GM23338 (cell line): ENCODE measurements at regions not wholly inside any gene's neighbourhood (a gene's known extent, or its start where the extent isn't known, plus 50 kb on each side); places are given as distances from the start of the nearest gene placed in this dataset.

Source experiments
- ATAC-seq: fragments of 200-7000 bp; cut with Tn5 transposase; 3 replicates; pipeline ENCODE4 v1.9.1; 2020
- DNase-seq: peaks from one replicate; pipeline ENCODE4 v3.0.0-alpha.2; 2015; ENCODE audit warnings: low spot score
- H2AFZ ChIP-seq: fragments of 200-600 bp; sonication (generic); 2 replicates; pipeline ENCODE4 v1.8.0; 2016; ENCODE audit warnings: antibody characterized with exemption, mild to moderate bottlenecking, moderate library complexity
- H3F3A ChIP-seq: fragments of 200-600 bp; sonication (generic); replicated peaks from 2 replicates; pipeline ENCODE4 v1.8.0; 2017; ENCODE audit warnings: antibody characterized with exemption, mixed run types, low read depth
- H3K27ac ChIP-seq: fragments of 200-600 bp; sonication (generic); 2 replicates; pipeline ENCODE4 v1.6.1; 2016; ENCODE audit warnings: low read depth
- H3K27me3 ChIP-seq: fragments of 200-600 bp; sonication (generic); 2 replicates; pipeline ENCODE4 v1.8.0; 2016; ENCODE audit warnings: mild to moderate bottlenecking, mixed run types, moderate library complexity; ENCODE audit not compliant: insufficient read depth
- H3K36me3 ChIP-seq: fragments of 200-600 bp; sonication (generic); 2 replicates; pipeline ENCODE4 v1.8.0; 2016; ENCODE audit warnings: mild to moderate bottlenecking; ENCODE audit not compliant: insufficient read depth
- H3K4me1 ChIP-seq: fragments of 200-600 bp; sonication (generic); 2 replicates; pipeline ENCODE4 v1.8.0; 2016; ENCODE audit warnings: mild to moderate bottlenecking, moderate library complexity; ENCODE audit not compliant: insufficient read depth
- H3K4me2 ChIP-seq: fragments of 200-600 bp; sonication (generic); 2 replicates; pipeline ENCODE4 v1.7.1; 2017; ENCODE audit warnings: mixed run types
- H3K4me3 ChIP-seq: fragments of 200-600 bp; sonication (generic); 2 replicates; pipeline ENCODE4 v1.6.1; 2016; ENCODE audit warnings: mixed run types
- H3K79me2 ChIP-seq: fragments of 200-600 bp; sonication (generic); replicated peaks from 2 replicates; pipeline ENCODE4 v1.8.0; 2017; ENCODE audit warnings: mild to moderate bottlenecking; ENCODE audit not compliant: insufficient read depth
- H3K9me2 ChIP-seq: fragments of 200-600 bp; sonication (generic); 2 replicates; pipeline ENCODE4 v1.8.0; 2017; ENCODE audit not compliant: insufficient read depth
- H4K20me1 ChIP-seq: fragments of 200-600 bp; sonication (generic); replicated peaks from 2 replicates; pipeline ENCODE4 v1.8.0; 2017; ENCODE audit warnings: mild to moderate bottlenecking; ENCODE audit not compliant: insufficient read depth
- H3K27ac Mint-ChIP-seq: 2 replicates; pipeline ENCODE4 v1.8.0; 2020; ENCODE audit warnings: inconsistent platforms, mild to moderate bottlenecking, moderate library complexity, mixed read lengths
- H3K27me3 Mint-ChIP-seq: 3 replicates; pipeline ENCODE4 v1.8.0; 2022; ENCODE audit warnings: low read depth, mild to moderate bottlenecking, moderate library complexity, mixed read lengths, inconsistent platforms; ENCODE audit not compliant: insufficient read depth, poor library complexity
- H3K36me3 Mint-ChIP-seq: 3 replicates; pipeline ENCODE4 v1.8.0; 2021; ENCODE audit warnings: low read depth, mild to moderate bottlenecking, inconsistent platforms, moderate library complexity, mixed read lengths
- H3K4me1 Mint-ChIP-seq: 3 replicates; pipeline ENCODE4 v1.8.0; 2020; ENCODE audit warnings: mild to moderate bottlenecking, inconsistent platforms, mixed read lengths
- H3K4me3 Mint-ChIP-seq: 3 replicates; pipeline ENCODE4 v1.8.0; 2021; ENCODE audit warnings: moderate library complexity, mild to moderate bottlenecking, inconsistent platforms, mixed read lengths
- H3K9me3 Mint-ChIP-seq: 3 replicates; pipeline ENCODE4 v1.8.0; 2020; ENCODE audit warnings: moderate library complexity, mild to moderate bottlenecking, inconsistent platforms, mixed read lengths
- CREB1 ChIP-seq: fragments of 250-450 bp; sonication (Bioruptor Pico); IDR thresholded peaks from 2 replicates; pipeline ENCODE4 v1.5.0; 2020; ENCODE audit warnings: low read depth, mild to moderate bottlenecking, moderate library complexity
- EZH2 ChIP-seq: fragments of 200-600 bp; sonication (generic); IDR thresholded peaks from one replicate; pipeline ENCODE4 v1.8.0; 2017; ENCODE audit warnings: antibody characterized with exemption, mild to moderate bottlenecking, low read depth; ENCODE audit not compliant: unreplicated experiment
- EZH2phosphoT487 ChIP-seq: fragments of 200-600 bp; sonication (generic); IDR thresholded peaks from one replicate; pipeline ENCODE4 v1.8.1; 2018; ENCODE audit warnings: antibody characterized with exemption; ENCODE audit not compliant: unreplicated experiment
- JUNB ChIP-seq: IDR thresholded peaks from one replicate; pipeline ENCODE4 v1.6.1; 2016; ENCODE audit warnings: antibody characterized with exemption; ENCODE audit not compliant: unreplicated experiment
- NANOG ChIP-seq: IDR thresholded peaks from 2 replicates; pipeline ENCODE4 v1.6.1; 2016; ENCODE audit warnings: antibody characterized with exemption, borderline replicate concordance
- POLR2AphosphoS5 ChIP-seq: IDR thresholded peaks from 2 replicates; pipeline ENCODE4 v1.6.1; 2016; ENCODE audit warnings: antibody characterized with exemption, low read depth
- STAT1 ChIP-seq: IDR thresholded peaks from one replicate; pipeline ENCODE4 v1.6.1; 2016; ENCODE audit warnings: antibody characterized with exemption; ENCODE audit not compliant: unreplicated experiment
- ZNF114 ChIP-seq: fragments of 250-450 bp; sonication (Bioruptor Pico); IDR thresholded peaks from 2 replicates; pipeline ENCODE4 v1.5.0; 2020; ENCODE audit warnings: mild to moderate bottlenecking, moderate library complexity
- ZNF331 ChIP-seq: fragments of 250-450 bp; sonication (Bioruptor Pico); IDR thresholded peaks from 2 replicates; pipeline ENCODE4 v1.5.0; 2020; ENCODE audit warnings: low read depth, mild to moderate bottlenecking, moderate library complexity
- TF ChIP-seq, protein P1 (sequence below): IDR thresholded peaks from 2 replicates; pipeline ENCODE4 v1.6.1; 2016; ENCODE audit warnings: antibody characterized with exemption
- TF ChIP-seq, protein P2 (sequence below), 2 experiments: fragments of 200-600 bp in 1 of 2; sonication (generic) in 1 of 2; conservative IDR thresholded peaks; 2 replicates each; pipeline versions ENCODE4 v1.5.1 to v1.6.1; 2016 to 2017; ENCODE audit warnings: antibody characterized with exemption in 2 of 2, low read depth in 2 of 2, mild to moderate bottlenecking in 2 of 2, moderate library complexity in 1 of 2
- TF ChIP-seq, protein P3 (sequence below): fragments of 250-450 bp; sonication (Bioruptor Pico); IDR thresholded peaks from 2 replicates; pipeline ENCODE4 v1.5.0; 2020; ENCODE audit warnings: mild to moderate bottlenecking, moderate library complexity
- TF ChIP-seq, protein P4 (sequence below): IDR thresholded peaks from one replicate; pipeline ENCODE4 v1.6.1; 2018; ENCODE audit warnings: antibody characterized with exemption; ENCODE audit not compliant: unreplicated experiment

DNA sequence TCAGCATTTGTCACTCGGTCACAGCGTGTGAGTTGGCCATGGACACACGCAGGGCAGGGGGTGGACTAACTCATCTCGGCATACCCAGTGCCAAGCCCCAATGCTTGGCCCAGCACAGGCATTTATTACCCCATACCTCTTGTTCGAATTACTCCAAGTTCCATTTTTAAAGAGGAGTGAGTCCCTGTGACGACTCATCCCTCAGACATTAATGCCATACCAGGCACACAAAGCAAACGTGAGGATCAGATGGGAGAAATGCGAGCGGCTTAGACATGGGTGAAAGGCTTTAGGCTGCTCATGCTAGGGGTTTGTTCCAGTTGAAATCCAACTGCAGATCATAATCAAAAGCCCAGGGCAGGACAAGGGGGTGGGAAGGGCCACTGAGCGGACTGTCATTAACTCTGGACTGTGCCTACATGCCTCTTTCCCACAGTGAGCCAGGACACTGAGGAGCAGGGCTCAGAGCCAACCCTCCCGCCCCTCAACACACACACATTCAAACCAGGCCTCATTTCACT is 118.5 kb upstream of the NGF start:
- Mint-ChIP-seq H3K36me3 (no peaks in the 10 kb centered on the region), H3K4me3 (no peak overlapping the region), H3K27ac (no peak overlapping the region), H3K9me3 (no peaks in the 10 kb centered on the region), H3K4me1 (no peaks in the 10 kb centered on the region; the same call in 2 of the 3 replicates), H3K27me3 (no peaks in the 10 kb centered on the region)
- Histone ChIP-seq H3K4me2 (no peak overlapping the region), H3K79me2 (no peaks in the 10 kb centered on the region), H3K4me1 (no peaks in the 10 kb centered on the region), H3K36me3 (no peaks in the 10 kb centered on the region), H3K9me2 (no peaks in the 10 kb centered on the region), H3K27me3 (no peaks in the 10 kb centered on the region), H3F3A (no peaks in the 10 kb centered on the region), H4K20me1 (no peaks in the 10 kb centered on the region), H2AFZ (no peak overlapping the region), H3K4me3 (no peak overlapping the region), H3K27ac (no peak overlapping the region)
- TF ChIP-seq, protein P1, sequence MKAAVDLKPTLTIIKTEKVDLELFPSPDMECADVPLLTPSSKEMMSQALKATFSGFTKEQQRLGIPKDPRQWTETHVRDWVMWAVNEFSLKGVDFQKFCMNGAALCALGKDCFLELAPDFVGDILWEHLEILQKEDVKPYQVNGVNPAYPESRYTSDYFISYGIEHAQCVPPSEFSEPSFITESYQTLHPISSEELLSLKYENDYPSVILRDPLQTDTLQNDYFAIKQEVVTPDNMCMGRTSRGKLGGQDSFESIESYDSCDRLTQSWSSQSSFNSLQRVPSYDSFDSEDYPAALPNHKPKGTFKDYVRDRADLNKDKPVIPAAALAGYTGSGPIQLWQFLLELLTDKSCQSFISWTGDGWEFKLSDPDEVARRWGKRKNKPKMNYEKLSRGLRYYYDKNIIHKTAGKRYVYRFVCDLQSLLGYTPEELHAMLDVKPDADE = no peak
- TF ChIP-seq ZNF331 (CRISPR knock-in tag) (no peak), POLR2AphosphoS5 (no peak), STAT1 (no peak), EZH2phosphoT487 (no peak), EZH2 (no peak), NANOG (no peak), JUNB (no peak), ZNF114 (CRISPR knock-in tag) (no peak), CREB1 (no peak)
- TF ChIP-seq, protein P2, sequence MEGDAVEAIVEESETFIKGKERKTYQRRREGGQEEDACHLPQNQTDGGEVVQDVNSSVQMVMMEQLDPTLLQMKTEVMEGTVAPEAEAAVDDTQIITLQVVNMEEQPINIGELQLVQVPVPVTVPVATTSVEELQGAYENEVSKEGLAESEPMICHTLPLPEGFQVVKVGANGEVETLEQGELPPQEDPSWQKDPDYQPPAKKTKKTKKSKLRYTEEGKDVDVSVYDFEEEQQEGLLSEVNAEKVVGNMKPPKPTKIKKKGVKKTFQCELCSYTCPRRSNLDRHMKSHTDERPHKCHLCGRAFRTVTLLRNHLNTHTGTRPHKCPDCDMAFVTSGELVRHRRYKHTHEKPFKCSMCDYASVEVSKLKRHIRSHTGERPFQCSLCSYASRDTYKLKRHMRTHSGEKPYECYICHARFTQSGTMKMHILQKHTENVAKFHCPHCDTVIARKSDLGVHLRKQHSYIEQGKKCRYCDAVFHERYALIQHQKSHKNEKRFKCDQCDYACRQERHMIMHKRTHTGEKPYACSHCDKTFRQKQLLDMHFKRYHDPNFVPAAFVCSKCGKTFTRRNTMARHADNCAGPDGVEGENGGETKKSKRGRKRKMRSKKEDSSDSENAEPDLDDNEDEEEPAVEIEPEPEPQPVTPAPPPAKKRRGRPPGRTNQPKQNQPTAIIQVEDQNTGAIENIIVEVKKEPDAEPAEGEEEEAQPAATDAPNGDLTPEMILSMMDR (conservative IDR thresholded peaks at IDR 0.05; ENCODE audit: low read depth in 2 of 2) = no peak
- TF ChIP-seq, protein P3, sequence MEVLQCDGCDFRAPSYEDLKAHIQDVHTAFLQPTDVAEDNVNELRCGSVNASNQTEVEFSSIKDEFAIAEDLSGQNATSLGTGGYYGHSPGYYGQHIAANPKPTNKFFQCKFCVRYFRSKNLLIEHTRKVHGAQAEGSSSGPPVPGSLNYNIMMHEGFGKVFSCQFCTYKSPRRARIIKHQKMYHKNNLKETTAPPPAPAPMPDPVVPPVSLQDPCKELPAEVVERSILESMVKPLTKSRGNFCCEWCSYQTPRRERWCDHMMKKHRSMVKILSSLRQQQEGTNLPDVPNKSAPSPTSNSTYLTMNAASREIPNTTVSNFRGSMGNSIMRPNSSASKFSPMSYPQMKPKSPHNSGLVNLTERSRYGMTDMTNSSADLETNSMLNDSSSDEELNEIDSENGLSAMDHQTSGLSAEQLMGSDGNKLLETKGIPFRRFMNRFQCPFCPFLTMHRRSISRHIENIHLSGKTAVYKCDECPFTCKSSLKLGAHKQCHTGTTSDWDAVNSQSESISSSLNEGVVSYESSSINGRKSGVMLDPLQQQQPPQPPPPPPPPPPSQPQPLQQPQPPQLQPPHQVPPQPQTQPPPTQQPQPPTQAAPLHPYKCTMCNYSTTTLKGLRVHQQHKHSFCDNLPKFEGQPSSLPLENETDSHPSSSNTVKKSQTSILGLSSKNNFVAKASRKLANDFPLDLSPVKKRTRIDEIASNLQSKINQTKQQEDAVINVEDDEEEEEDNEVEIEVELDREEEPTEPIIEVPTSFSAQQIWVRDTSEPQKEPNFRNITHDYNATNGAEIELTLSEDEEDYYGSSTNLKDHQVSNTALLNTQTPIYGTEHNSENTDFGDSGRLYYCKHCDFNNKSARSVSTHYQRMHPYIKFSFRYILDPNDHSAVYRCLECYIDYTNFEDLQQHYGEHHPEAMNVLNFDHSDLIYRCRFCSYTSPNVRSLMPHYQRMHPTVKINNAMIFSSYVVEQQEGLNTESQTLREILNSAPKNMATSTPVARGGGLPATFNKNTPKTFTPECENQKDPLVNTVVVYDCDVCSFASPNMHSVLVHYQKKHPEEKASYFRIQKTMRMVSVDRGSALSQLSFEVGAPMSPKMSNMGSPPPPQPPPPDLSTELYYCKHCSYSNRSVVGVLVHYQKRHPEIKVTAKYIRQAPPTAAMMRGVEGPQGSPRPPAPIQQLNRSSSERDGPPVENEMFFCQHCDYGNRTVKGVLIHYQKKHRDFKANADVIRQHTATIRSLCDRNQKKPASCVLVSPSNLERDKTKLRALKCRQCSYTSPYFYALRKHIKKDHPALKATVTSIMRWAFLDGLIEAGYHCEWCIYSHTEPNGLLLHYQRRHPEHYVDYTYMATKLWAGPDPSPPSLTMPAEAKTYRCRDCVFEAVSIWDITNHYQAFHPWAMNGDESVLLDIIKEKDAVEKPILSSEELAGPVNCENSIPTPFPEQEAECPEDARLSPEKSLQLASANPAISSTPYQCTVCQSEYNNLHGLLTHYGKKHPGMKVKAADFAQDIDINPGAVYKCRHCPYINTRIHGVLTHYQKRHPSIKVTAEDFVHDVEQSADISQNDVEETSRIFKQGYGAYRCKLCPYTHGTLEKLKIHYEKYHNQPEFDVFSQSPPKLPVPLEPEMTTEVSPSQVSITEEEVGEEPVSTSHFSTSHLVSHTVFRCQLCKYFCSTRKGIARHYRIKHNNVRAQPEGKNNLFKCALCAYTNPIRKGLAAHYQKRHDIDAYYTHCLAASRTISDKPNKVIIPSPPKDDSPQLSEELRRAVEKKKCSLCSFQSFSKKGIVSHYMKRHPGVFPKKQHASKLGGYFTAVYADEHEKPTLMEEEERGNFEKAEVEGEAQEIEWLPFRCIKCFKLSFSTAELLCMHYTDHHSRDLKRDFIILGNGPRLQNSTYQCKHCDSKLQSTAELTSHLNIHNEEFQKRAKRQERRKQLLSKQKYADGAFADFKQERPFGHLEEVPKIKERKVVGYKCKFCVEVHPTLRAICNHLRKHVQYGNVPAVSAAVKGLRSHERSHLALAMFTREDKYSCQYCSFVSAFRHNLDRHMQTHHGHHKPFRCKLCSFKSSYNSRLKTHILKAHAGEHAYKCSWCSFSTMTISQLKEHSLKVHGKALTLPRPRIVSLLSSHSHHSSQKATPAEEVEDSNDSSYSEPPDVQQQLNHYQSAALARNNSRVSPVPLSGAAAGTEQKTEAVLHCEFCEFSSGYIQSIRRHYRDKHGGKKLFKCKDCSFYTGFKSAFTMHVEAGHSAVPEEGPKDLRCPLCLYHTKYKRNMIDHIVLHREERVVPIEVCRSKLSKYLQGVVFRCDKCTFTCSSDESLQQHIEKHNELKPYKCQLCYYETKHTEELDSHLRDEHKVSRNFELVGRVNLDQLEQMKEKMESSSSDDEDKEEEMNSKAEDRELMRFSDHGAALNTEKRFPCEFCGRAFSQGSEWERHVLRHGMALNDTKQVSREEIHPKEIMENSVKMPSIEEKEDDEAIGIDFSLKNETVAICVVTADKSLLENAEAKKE = no peak
- TF ChIP-seq, protein P4, sequence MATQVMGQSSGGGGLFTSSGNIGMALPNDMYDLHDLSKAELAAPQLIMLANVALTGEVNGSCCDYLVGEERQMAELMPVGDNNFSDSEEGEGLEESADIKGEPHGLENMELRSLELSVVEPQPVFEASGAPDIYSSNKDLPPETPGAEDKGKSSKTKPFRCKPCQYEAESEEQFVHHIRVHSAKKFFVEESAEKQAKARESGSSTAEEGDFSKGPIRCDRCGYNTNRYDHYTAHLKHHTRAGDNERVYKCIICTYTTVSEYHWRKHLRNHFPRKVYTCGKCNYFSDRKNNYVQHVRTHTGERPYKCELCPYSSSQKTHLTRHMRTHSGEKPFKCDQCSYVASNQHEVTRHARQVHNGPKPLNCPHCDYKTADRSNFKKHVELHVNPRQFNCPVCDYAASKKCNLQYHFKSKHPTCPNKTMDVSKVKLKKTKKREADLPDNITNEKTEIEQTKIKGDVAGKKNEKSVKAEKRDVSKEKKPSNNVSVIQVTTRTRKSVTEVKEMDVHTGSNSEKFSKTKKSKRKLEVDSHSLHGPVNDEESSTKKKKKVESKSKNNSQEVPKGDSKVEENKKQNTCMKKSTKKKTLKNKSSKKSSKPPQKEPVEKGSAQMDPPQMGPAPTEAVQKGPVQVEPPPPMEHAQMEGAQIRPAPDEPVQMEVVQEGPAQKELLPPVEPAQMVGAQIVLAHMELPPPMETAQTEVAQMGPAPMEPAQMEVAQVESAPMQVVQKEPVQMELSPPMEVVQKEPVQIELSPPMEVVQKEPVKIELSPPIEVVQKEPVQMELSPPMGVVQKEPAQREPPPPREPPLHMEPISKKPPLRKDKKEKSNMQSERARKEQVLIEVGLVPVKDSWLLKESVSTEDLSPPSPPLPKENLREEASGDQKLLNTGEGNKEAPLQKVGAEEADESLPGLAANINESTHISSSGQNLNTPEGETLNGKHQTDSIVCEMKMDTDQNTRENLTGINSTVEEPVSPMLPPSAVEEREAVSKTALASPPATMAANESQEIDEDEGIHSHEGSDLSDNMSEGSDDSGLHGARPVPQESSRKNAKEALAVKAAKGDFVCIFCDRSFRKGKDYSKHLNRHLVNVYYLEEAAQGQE = no peak
- DNase-seq (no peak), ATAC-seq (no peak)
